ENCODE measurements at regions not wholly inside any gene's neighbourhood (a gene's known extent, or its start where the extent isn't known, plus 50 kb on each side); places are given as distances from the start of the nearest gene placed in this dataset.

- no peak for TF ChIP-seq CTCF (IDR thresholded peaks at IDR 0.05; ENCODE audit: low read depth, low read length, missing control alignments)
- no peak overlapping the region for H3K4me3 ChIP-seq (ENCODE audit: low read depth, low read length)
- in situ Hi-C loops (cut with HindIII; ENCODE audit: low sequenced_read_pairs) = no loop called here
- DNase-seq (ENCODE audit: low read depth) = no peak
Observed at GRCh38 chr14:78081245-78081644, 88.9 kb upstream of the NRXN3 start.

GRCh38 chr14:78083837-78084236 lies 86.3 kb upstream of the NRXN3 start:
- H3K4me3 ChIP-seq (ENCODE audit: low read depth, low read length) = no peak overlapping the region
- no peak for DNase-seq (ENCODE audit: low read depth)
- in situ Hi-C loops (cut with HindIII; ENCODE audit: low sequenced_read_pairs) = no loop called here
- no peak for TF ChIP-seq CTCF (IDR thresholded peaks at IDR 0.05; ENCODE audit: low read depth, low read length, missing control alignments)

GRCh38 chr14:78086342-78086741 lies 83.8 kb upstream of the NRXN3 start:
- no peak for DNase-seq (ENCODE audit: low read depth)
- H3K4me3 ChIP-seq (ENCODE audit: low read depth, low read length) = no peak overlapping the region
- in situ Hi-C loops (cut with HindIII; ENCODE audit: low sequenced_read_pairs) = no loop called here
- no peak for TF ChIP-seq CTCF (IDR thresholded peaks at IDR 0.05; ENCODE audit: low read depth, low read length, missing control alignments)

GRCh38 chr14:78088916-78089315 lies 81.3 kb upstream of the NRXN3 start:
- no peak for TF ChIP-seq CTCF (IDR thresholded peaks at IDR 0.05; ENCODE audit: low read depth, low read length, missing control alignments)
- no peak overlapping the region for H3K4me3 ChIP-seq (ENCODE audit: low read depth, low read length)
- DNase-seq (ENCODE audit: low read depth) = no peak
- in situ Hi-C loops (cut with HindIII; ENCODE audit: low sequenced_read_pairs) = no loop called here

- TF ChIP-seq CTCF (IDR thresholded peaks at IDR 0.05; ENCODE audit: low read depth, low read length, missing control alignments) = no peak
- no peak for DNase-seq (ENCODE audit: low read depth)
- in situ Hi-C loops (cut with HindIII; ENCODE audit: low sequenced_read_pairs) = loop anchor here (5.0 kb wide), 1 partner anchor 91 kb away; no protein-coding TSS in a partner anchor
- no peak overlapping the region for H3K4me3 ChIP-seq (ENCODE audit: low read depth, low read length)
Observed at GRCh38 chr14:78090864-78091263, 79.3 kb upstream of the NRXN3 start.

GRCh38 chr14:78091361-78091760 lies 78.8 kb upstream of the NRXN3 start:
- in situ Hi-C loops (cut with HindIII; ENCODE audit: low sequenced_read_pairs) = loop anchor here (5.0 kb wide), 1 partner anchor 91 kb away; no protein-coding TSS in a partner anchor
- no peak for TF ChIP-seq CTCF (IDR thresholded peaks at IDR 0.05; ENCODE audit: low read depth, low read length, missing control alignments)
- H3K4me3 ChIP-seq (ENCODE audit: low read depth, low read length) = no peak overlapping the region
- no peak for DNase-seq (ENCODE audit: low read depth)

- TF ChIP-seq CTCF (IDR thresholded peaks at IDR 0.05; ENCODE audit: low read depth, low read length, missing control alignments) = no peak
- H3K4me3 ChIP-seq (ENCODE audit: low read depth, low read length) = no peak overlapping the region
- in situ Hi-C loops (cut with HindIII; ENCODE audit: low sequenced_read_pairs) = loop anchor here (5.0 kb wide), 1 partner anchor 90 kb away; no protein-coding TSS in a partner anchor
- no peak for DNase-seq (ENCODE audit: low read depth)
Observed at GRCh38 chr14:78092040-78092439, 78.1 kb upstream of the NRXN3 start.

Data from astrocyte of the cerebellum (primary cell).